HFFc6 (cell line): ENCODE measurements at regions not wholly inside any gene's neighbourhood (a gene's known extent, or its start where the extent isn't known, plus 50 kb on each side); places are given as distances from the start of the nearest gene placed in this dataset.
"Not testable (repeated sequence)": the region's sequence is repeated elsewhere in the genome, so short reads cannot be mapped to it uniquely, and the experiment has no call there.

ENCODE experiments used
- DNase-seq: peaks from one replicate; pipeline ENCODE4 v3.0.0-alpha.2; 2018
- H3K27ac Mint-ChIP-seq: 2 replicates; pipeline ENCODE4 v1.8.0; 2020; ENCODE audit warnings: mild to moderate bottlenecking, mixed read lengths
- H3K27me3 Mint-ChIP-seq: 2 replicates; pipeline ENCODE4 v1.8.0; 2021; ENCODE audit warnings: mild to moderate bottlenecking, moderate library complexity, mixed read lengths; ENCODE audit not compliant: insufficient read depth
- H3K36me3 Mint-ChIP-seq: 2 replicates; pipeline ENCODE4 v1.8.0; 2021; ENCODE audit warnings: low read depth, mixed read lengths
- H3K4me1 Mint-ChIP-seq: 2 replicates; pipeline ENCODE4 v1.8.0; 2020; ENCODE audit warnings: low read depth, mixed read lengths
- H3K4me3 Mint-ChIP-seq: 2 replicates; pipeline ENCODE4 v1.8.0; 2020; ENCODE audit warnings: mild to moderate bottlenecking, moderate library complexity, mixed read lengths
- H3K9me3 Mint-ChIP-seq: 2 replicates; pipeline ENCODE4 v1.8.0; 2020; ENCODE audit warnings: mild to moderate bottlenecking, mixed read lengths
- CTCF ChIP-seq: fragments of 200-600 bp; sonication (generic); IDR thresholded peaks from 2 replicates; pipeline ENCODE4 v1.5.0; 2021; ENCODE audit warnings: antibody characterized with exemption, mild to moderate bottlenecking

- H3K27me3 Mint-ChIP-seq, result peaks cover 2% of the 10 kb centered on the region
- H3K9me3 Mint-ChIP-seq, result peaks cover 13% of the 10 kb centered on the region
- peak overlapping the region; percentile 78 for H3K4me3 Mint-ChIP-seq
- peaks cover 19% of the 10 kb centered on the region for H3K36me3 Mint-ChIP-seq
- no peak for DNase-seq
- no peak for TF ChIP-seq CTCF
- peak overlapping the region; percentile 77 for H3K27ac Mint-ChIP-seq
- peaks cover 19% of the 10 kb centered on the region for H3K4me1 Mint-ChIP-seq
These were observed 114.8 kb upstream of the COL5A1 start for GRCh38 chr9:134526584-134527477.

DNA sequence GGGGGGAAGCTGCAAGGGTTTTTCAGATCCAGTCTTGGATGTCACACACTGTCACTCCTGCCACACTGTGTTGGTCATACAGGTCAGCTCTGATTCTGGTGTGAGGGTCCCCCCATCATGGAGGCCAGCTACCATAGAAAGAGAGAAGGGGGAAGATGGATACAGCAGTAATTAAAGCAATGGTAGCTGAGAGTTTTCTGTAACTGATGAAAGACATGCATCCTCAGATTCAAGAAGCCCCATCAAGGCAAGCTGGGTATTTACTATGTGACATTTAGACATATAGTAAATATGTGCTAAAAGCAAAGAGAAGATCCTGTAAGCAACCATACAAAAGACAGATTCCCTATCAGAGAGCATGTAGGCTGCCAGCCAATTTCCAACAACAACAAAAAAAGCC, 110.9 kb upstream of the COL5A1 start:
- Mint-ChIP-seq H3K36me3 (peaks cover 19% of the 10 kb centered on the region), H3K27ac (no peak overlapping the region), H3K4me3 (no peak overlapping the region), H3K9me3 (peaks cover 13% of the 10 kb centered on the region), H3K27me3 (peaks cover 3% of the 10 kb centered on the region), H3K4me1 (peaks cover 31% of the 10 kb centered on the region)
- DNase-seq, result no peak
- no peak for TF ChIP-seq CTCF

DNA sequence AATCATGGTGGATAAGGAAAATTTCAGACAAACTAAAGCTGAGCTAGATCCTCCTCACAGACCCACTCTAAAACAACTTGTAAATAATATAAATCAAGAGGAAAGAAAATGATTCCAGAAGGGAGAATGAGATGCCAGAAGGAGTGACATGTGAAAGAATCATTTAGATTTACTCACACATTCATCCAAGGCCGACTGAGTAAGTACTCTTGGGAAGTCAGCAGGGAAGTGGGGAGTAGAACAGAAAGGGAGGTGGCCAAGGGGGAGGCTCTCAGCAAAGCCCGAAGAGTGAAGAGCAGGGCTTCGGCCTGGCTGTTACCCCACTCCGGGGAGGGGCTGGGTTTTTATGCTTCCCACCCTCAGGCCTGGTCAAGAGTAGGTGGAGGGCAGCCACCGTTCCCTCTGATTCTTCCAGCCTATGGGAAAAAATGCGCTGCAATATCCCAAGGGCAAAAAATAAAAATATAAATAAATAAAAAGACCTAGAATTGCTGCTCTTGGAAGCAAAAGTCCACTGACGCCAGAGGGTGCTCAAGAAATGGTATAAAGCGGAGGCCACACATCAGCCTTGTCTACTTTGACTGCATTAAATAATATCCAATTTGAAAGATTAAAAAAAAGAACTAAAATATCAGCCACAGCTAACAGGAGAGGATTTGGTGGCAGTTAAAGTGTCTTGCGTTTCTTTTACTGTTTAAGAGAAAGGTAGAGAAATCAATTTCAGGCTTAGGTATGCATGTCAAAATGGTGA, 110.2 kb upstream of the COL5A1 start:
- peaks cover 13% of the 10 kb centered on the region for H3K9me3 Mint-ChIP-seq
- no peak for DNase-seq
- peaks cover 2% of the 10 kb centered on the region for H3K27me3 Mint-ChIP-seq
- no peak overlapping the region for H3K4me3 Mint-ChIP-seq
- H3K27ac Mint-ChIP-seq, result no peak overlapping the region
- H3K36me3 Mint-ChIP-seq, result peaks cover 19% of the 10 kb centered on the region
- TF ChIP-seq CTCF, result no peak
- H3K4me1 Mint-ChIP-seq, result peaks cover 31% of the 10 kb centered on the region

DNA sequence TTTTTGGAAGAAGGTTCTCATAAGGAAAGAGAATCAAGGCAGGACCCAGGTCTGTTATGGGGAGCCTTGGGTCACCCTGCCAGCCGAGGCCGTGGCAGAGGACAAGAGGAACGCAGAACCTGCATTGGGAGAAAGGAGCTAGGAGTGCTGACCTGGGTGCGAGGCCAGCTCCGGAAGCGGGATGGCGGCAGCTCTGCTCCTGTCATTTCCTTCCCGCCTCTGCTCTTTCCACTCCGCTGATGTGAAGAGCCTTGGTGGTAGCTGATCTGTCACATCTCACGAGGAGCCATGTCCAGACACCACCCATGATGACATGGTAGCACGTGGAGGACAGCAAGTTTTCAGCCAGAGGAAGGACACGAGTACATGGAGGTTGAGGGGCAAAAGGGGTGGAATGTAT, 109.5 kb upstream of the COL5A1 start:
- H3K36me3 Mint-ChIP-seq, result peaks cover 19% of the 10 kb centered on the region
- H3K27me3 Mint-ChIP-seq, result peaks cover 2% of the 10 kb centered on the region
- H3K9me3 Mint-ChIP-seq, result peaks cover 13% of the 10 kb centered on the region
- H3K4me1 Mint-ChIP-seq, result peaks cover 30% of the 10 kb centered on the region
- TF ChIP-seq CTCF, result no peak
- H3K27ac Mint-ChIP-seq, result no peak overlapping the region
- H3K4me3 Mint-ChIP-seq, result no peak overlapping the region
- DNase-seq, result no peak

DNA sequence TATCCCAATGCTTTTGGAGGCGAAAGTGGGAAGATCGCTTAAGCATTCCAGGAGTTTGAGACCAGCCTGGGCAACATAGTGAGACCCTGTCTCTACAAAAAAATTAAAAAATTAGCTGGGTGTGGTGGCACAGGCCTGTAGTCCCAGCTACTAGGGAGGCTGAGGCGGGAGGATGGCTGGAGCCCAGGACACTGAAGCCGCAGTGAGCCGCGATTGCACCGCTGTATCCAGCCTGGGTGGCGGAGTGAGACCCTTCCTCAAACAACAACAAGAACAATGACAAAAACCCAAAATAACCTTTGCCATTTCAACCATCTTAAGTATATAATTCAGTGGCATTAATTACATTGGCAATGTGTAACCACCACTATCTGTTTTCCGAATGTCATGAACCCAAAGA, 108.9 kb upstream of the COL5A1 start:
- DNase-seq, result not testable (repeated sequence)
- H3K9me3 Mint-ChIP-seq, result peaks cover 13% of the 10 kb centered on the region

More for the DNA sequence above, 108.9 kb upstream of the COL5A1 start:
- H3K27ac Mint-ChIP-seq, H3K27me3 Mint-ChIP-seq, H3K4me3 Mint-ChIP-seq: not testable (repeated sequence)
- H3K4me1 Mint-ChIP-seq, result peaks cover 28% of the 10 kb centered on the region
- H3K36me3 Mint-ChIP-seq, result peaks cover 19% of the 10 kb centered on the region
